ENCODE measurements at regions not wholly inside any gene's neighbourhood (a gene's known extent, or its start where the extent isn't known, plus 50 kb on each side); places are given as distances from the start of the nearest gene placed in this dataset.

- no TSS peak for BruUV-seq (replicated peaks)
- Histone ChIP-seq H3K4me1 (ENCODE audit: insufficient read depth, low read length, poor library complexity, severe bottlenecking) (no peaks in the 10 kb centered on the region), H3K4me3 (ENCODE audit: low read depth, low read length, poor library complexity, severe bottlenecking) (no peak overlapping the region), H4K20me1 (ENCODE audit: insufficient read depth, low read length) (no peaks in the 10 kb centered on the region), H3K9me3 (ENCODE audit: low read length) (no peaks in the 10 kb centered on the region), H3K36me3 (ENCODE audit: insufficient read depth, low read length) (no peaks in the 10 kb centered on the region), H3K27ac (ENCODE audit: low read depth, low read length, poor library complexity, severe bottlenecking) (no peak overlapping the region), H3K4me2 (ENCODE audit: low read length) (no peak overlapping the region), H3K9me2 (ENCODE audit: insufficient read depth, low read length) (no peaks in the 10 kb centered on the region), H2AFZ (ENCODE audit: low read length) (no peak overlapping the region), H3K79me2 (ENCODE audit: insufficient read depth, low read depth, low read length) (no peaks in the 10 kb centered on the region)
- CTCF ChIA-PET (ENCODE audit: unreplicated experiment), result no interaction called here
- intact Hi-C loops (cut with micrococcal nuclease; ENCODE audit: unreplicated experiment), result no loop called here
- TF ChIP-seq, protein P1, sequence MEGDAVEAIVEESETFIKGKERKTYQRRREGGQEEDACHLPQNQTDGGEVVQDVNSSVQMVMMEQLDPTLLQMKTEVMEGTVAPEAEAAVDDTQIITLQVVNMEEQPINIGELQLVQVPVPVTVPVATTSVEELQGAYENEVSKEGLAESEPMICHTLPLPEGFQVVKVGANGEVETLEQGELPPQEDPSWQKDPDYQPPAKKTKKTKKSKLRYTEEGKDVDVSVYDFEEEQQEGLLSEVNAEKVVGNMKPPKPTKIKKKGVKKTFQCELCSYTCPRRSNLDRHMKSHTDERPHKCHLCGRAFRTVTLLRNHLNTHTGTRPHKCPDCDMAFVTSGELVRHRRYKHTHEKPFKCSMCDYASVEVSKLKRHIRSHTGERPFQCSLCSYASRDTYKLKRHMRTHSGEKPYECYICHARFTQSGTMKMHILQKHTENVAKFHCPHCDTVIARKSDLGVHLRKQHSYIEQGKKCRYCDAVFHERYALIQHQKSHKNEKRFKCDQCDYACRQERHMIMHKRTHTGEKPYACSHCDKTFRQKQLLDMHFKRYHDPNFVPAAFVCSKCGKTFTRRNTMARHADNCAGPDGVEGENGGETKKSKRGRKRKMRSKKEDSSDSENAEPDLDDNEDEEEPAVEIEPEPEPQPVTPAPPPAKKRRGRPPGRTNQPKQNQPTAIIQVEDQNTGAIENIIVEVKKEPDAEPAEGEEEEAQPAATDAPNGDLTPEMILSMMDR (conservative IDR thresholded peaks at IDR 0.05; ENCODE audit: low read length), result no peak
- TF ChIP-seq EZH2phosphoT487 (IDR thresholded peaks at IDR 0.05; ENCODE audit: borderline replicate concordance, low read depth, low read length), result no peak
- DNase-seq (ENCODE audit: low spot score), result no peak
- POLR2A ChIA-PET, result no interaction called here
These were observed 1237.6 kb downstream of the EFNB2 start for GRCh38 chr13:105297839-105298238.

DNA sequence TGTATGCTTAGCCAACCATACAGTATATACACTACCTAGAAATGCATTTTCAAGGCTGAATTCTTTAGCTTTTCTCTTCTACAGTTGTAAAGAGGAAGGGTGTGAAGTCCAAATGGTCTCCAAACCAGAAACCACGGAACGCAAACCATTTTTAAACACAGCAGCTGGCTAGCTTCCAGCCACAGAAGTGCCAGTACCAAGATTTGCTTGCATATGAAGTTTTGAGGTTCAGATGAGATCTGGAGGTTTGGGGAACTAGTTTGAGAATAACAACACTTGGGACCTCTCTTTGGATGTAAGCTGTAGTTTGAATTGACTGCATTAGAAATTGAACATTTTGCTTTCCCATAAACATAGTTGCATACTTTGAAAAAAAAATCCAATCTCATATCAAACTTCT is 1243.5 kb downstream of the EFNB2 start:
- no TSS peak for BruUV-seq (replicated peaks)

DNA sequence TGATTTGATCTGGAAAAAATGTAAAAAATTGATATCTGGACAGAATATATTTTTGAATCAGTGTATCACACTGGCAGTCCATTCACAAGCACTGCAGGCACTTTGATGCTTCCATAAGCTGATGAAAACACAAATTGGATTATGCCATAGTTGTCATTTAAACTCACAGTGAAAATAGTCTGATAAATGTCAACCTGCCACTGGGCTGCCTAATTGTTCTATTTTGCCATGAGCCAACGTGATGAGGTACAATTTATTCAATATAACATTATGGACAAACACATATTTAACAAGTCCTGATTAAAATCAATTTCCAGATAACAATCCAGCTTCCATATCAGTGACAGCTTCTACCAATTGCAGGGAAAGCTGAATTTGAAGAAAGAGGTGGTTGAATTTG is 1244.9 kb downstream of the EFNB2 start:
- Histone ChIP-seq H3K9me3 (ENCODE audit: low read length) (no peaks in the 10 kb centered on the region), H3K4me3 (ENCODE audit: low read depth, low read length, poor library complexity, severe bottlenecking) (no peak overlapping the region), H3K27ac (ENCODE audit: low read depth, low read length, poor library complexity, severe bottlenecking) (no peak overlapping the region), H3K9me2 (ENCODE audit: insufficient read depth, low read length) (no peaks in the 10 kb centered on the region), H2AFZ (ENCODE audit: low read length) (no peak overlapping the region), H3K4me2 (ENCODE audit: low read length) (no peak overlapping the region), H4K20me1 (ENCODE audit: insufficient read depth, low read length) (no peaks in the 10 kb centered on the region), H3K79me2 (ENCODE audit: insufficient read depth, low read depth, low read length) (no peaks in the 10 kb centered on the region), H3K4me1 (ENCODE audit: insufficient read depth, low read length, poor library complexity, severe bottlenecking) (no peaks in the 10 kb centered on the region), H3K36me3 (ENCODE audit: insufficient read depth, low read length) (no peaks in the 10 kb centered on the region)
- intact Hi-C loops (cut with micrococcal nuclease; ENCODE audit: unreplicated experiment), result no loop called here
- DNase-seq (ENCODE audit: low spot score), result no peak
- ChIA-PET POLR2A (no interaction called here), CTCF (ENCODE audit: unreplicated experiment) (no interaction called here)
- BruUV-seq (replicated peaks), result no TSS peak
- no peak for TF ChIP-seq EZH2phosphoT487 (IDR thresholded peaks at IDR 0.05; ENCODE audit: borderline replicate concordance, low read depth, low read length)
- TF ChIP-seq, protein P1 (conservative IDR thresholded peaks at IDR 0.05; ENCODE audit: low read length), result no peak

More for the DNA sequence above, 1243.5 kb downstream of the EFNB2 start:
- no peaks in the 10 kb centered on the region for H3K9me3 ChIP-seq (ENCODE audit: low read length)
- no peak for TF ChIP-seq EZH2phosphoT487 (IDR thresholded peaks at IDR 0.05; ENCODE audit: borderline replicate concordance, low read depth, low read length)
- TF ChIP-seq, protein P1 (conservative IDR thresholded peaks at IDR 0.05; ENCODE audit: low read length), result no peak
- no peak for DNase-seq (ENCODE audit: low spot score)
- CTCF ChIA-PET (ENCODE audit: unreplicated experiment), result no interaction called here
- H3K4me3 ChIP-seq (ENCODE audit: low read depth, low read length, poor library complexity, severe bottlenecking), result no peak overlapping the region
- H3K9me2 ChIP-seq (ENCODE audit: insufficient read depth, low read length), result no peaks in the 10 kb centered on the region
- H3K4me1 ChIP-seq (ENCODE audit: insufficient read depth, low read length, poor library complexity, severe bottlenecking), result no peaks in the 10 kb centered on the region
- H3K27ac ChIP-seq (ENCODE audit: low read depth, low read length, poor library complexity, severe bottlenecking), result no peak overlapping the region
- H3K79me2 ChIP-seq (ENCODE audit: insufficient read depth, low read depth, low read length), result no peaks in the 10 kb centered on the region
- H2AFZ ChIP-seq (ENCODE audit: low read length), result no peak overlapping the region
- H4K20me1 ChIP-seq (ENCODE audit: insufficient read depth, low read length), result no peaks in the 10 kb centered on the region
- intact Hi-C loops (cut with micrococcal nuclease; ENCODE audit: unreplicated experiment), result no loop called here
- POLR2A ChIA-PET, result no interaction called here
- H3K4me2 ChIP-seq (ENCODE audit: low read length), result no peak overlapping the region
- H3K36me3 ChIP-seq (ENCODE audit: insufficient read depth, low read length), result no peaks in the 10 kb centered on the region

Data from OCI-LY7 (cell line).